SK-N-SH treated with all-trans-retinoic acid at 6 μM for 48 hours (cell line): ENCODE measurements at regions not wholly inside any gene's neighbourhood (a gene's known extent, or its start where the extent isn't known, plus 50 kb on each side); places are given as distances from the start of the nearest gene placed in this dataset.

Experiments used
- ATAC-seq: fragments of 200-7000 bp; cut with Tn5 transposase; 3 replicates; pipeline ENCODE4 v1.9.1; 2020; ENCODE audit warnings: mild to moderate bottlenecking, moderate library complexity
- ARNTL ChIP-seq: fragments of 450-650 bp; formaldehyde crosslinking; IDR thresholded peaks from 2 replicates; pipeline ENCODE4 v1.5.0; 2020; ENCODE audit warnings: low read depth, mild to moderate bottlenecking, moderate library complexity, borderline replicate concordance
- BACH2 ChIP-seq: fragments of 250-450 bp; sonication (Bioruptor Pico); IDR thresholded peaks from 2 replicates; pipeline ENCODE4 v1.9.0; 2021; ENCODE audit warnings: mild to moderate bottlenecking, borderline replicate concordance
- CREB5 ChIP-seq: fragments of 250-450 bp; sonication (Bioruptor Pico); IDR thresholded peaks from 2 replicates; pipeline ENCODE4 v1.5.1; 2020; ENCODE audit warnings: low read depth, mild to moderate bottlenecking, moderate library complexity
- CSDC2 ChIP-seq: fragments of 250-450 bp; sonication (Bioruptor Pico); IDR thresholded peaks from 2 replicates; pipeline ENCODE4 v1.5.0; 2020; ENCODE audit warnings: mild to moderate bottlenecking, moderate library complexity
- CSRNP3 ChIP-seq: fragments of 250-450 bp; sonication (Bioruptor Pico); IDR thresholded peaks from 2 replicates; pipeline ENCODE4 v1.5.1; 2021; ENCODE audit warnings: mild to moderate bottlenecking, moderate library complexity
- ESRRG ChIP-seq: fragments of 250-450 bp; sonication (Bioruptor Pico); IDR thresholded peaks from 2 replicates; pipeline ENCODE4 v1.6.1; 2021; ENCODE audit warnings: mild to moderate bottlenecking
- GLIS3 ChIP-seq: fragments of 250-450 bp; sonication (Bioruptor Pico); IDR thresholded peaks from 2 replicates; pipeline ENCODE4 v1.5.0; 2020; ENCODE audit warnings: mild to moderate bottlenecking, moderate library complexity
- ISL1 ChIP-seq: fragments of 250-450 bp; sonication (Bioruptor Pico); IDR thresholded peaks from 2 replicates; pipeline ENCODE4 v2.1.2; 2022; ENCODE audit warnings: mild to moderate bottlenecking, moderate library complexity
- OSR1 ChIP-seq: fragments of 250-450 bp; sonication (Bioruptor Pico); IDR thresholded peaks from 2 replicates; pipeline ENCODE4 v1.8.0; 2022; ENCODE audit warnings: moderate library complexity, mild to moderate bottlenecking, inconsistent platforms
- PATZ1 ChIP-seq: fragments of 250-450 bp; sonication (Bioruptor Pico); IDR thresholded peaks from 2 replicates; pipeline ENCODE4 v1.8.0; 2020; ENCODE audit warnings: mild to moderate bottlenecking, moderate library complexity, borderline replicate concordance
- POU6F1 ChIP-seq: fragments of 250-450 bp; sonication (Bioruptor Pico); IDR thresholded peaks from 2 replicates; pipeline ENCODE4 v1.8.0; 2021; ENCODE audit warnings: low read depth, mild to moderate bottlenecking, moderate library complexity, borderline replicate concordance
- RARB ChIP-seq: fragments of 250-450 bp; sonication (Bioruptor Pico); IDR thresholded peaks from 2 replicates; pipeline ENCODE4 v1.8.0; 2021; ENCODE audit warnings: mild to moderate bottlenecking, moderate library complexity
- SNAI2 ChIP-seq: fragments of 250-450 bp; sonication (Bioruptor Pico); IDR thresholded peaks from 2 replicates; pipeline ENCODE4 v1.5.0; 2020; ENCODE audit warnings: mild to moderate bottlenecking, moderate library complexity
- TCF4 ChIP-seq: fragments of 250-450 bp; sonication (Bioruptor Pico); IDR thresholded peaks from 2 replicates; pipeline ENCODE4 v1.8.0; 2021; ENCODE audit warnings: mild to moderate bottlenecking, moderate library complexity, borderline replicate concordance
- TOX ChIP-seq: fragments of 250-450 bp; sonication (Bioruptor Pico); IDR thresholded peaks from 2 replicates; pipeline ENCODE4 v1.8.0; 2021; ENCODE audit warnings: mild to moderate bottlenecking, moderate library complexity, borderline replicate concordance
- TSHZ2 ChIP-seq: fragments of 250-450 bp; sonication (Bioruptor Pico); IDR thresholded peaks from 2 replicates; pipeline ENCODE4 v1.5.0; 2020; ENCODE audit warnings: mild to moderate bottlenecking, moderate library complexity
- ZC3H10 ChIP-seq: fragments of 250-450 bp; sonication (Bioruptor Pico); IDR thresholded peaks from 2 replicates; pipeline ENCODE4 v1.5.1; 2021; ENCODE audit warnings: mild to moderate bottlenecking, moderate library complexity
- ZFP3 ChIP-seq: fragments of 250-450 bp; sonication (Bioruptor Pico); IDR thresholded peaks from 2 replicates; pipeline ENCODE4 v1.5.0; 2020; ENCODE audit warnings: mild to moderate bottlenecking, moderate library complexity
- ZFP30 ChIP-seq: fragments of 450-650 bp; formaldehyde crosslinking; IDR thresholded peaks from 2 replicates; pipeline ENCODE4 v1.5.0; 2022; ENCODE audit warnings: mild to moderate bottlenecking, moderate library complexity
- ZNF565 ChIP-seq: fragments of 450-650 bp; formaldehyde crosslinking; conservative IDR thresholded peaks from 2 replicates; pipeline ENCODE4 v1.5.0; 2020; ENCODE audit warnings: low read depth, mild to moderate bottlenecking, moderate library complexity
- ZNF8 ChIP-seq: fragments of 450-650 bp; formaldehyde crosslinking; IDR thresholded peaks from 2 replicates; pipeline ENCODE4 v1.5.0; 2020; ENCODE audit warnings: mild to moderate bottlenecking, moderate library complexity

- TF ChIP-seq ZC3H10 (CRISPR knock-in tag) (no peak), ZNF8 (CRISPR knock-in tag) (no peak), SNAI2 (CRISPR knock-in tag) (no peak)
- ATAC-seq: no peak
These were observed 132.5 kb upstream of the KAZN start for GRCh38 chr1:14466006-14466405.

- TF ChIP-seq TCF4 (no peak), ZFP3 (CRISPR knock-in tag) (no peak), OSR1 (no peak), SNAI2 (CRISPR knock-in tag) (no peak), ESRRG (CRISPR knock-in tag) (no peak), PATZ1 (CRISPR knock-in tag) (no peak), TOX (CRISPR knock-in tag) (no peak), ARNTL (CRISPR knock-in tag) (no peak), BACH2 (no peak), CSDC2 (CRISPR knock-in tag) (no peak)
- ATAC-seq: no peak
These were observed 131.4 kb upstream of the KAZN start for GRCh38 chr1:14467112-14467511.

- TF ChIP-seq RARB (no peak), TSHZ2 (CRISPR knock-in tag) (no peak), ZC3H10 (CRISPR knock-in tag) (no peak), OSR1 (no peak), TCF4 (no peak), ARNTL (CRISPR knock-in tag) (no peak), POU6F1 (CRISPR knock-in tag) (no peak), PATZ1 (CRISPR knock-in tag) (no peak), ZFP3 (CRISPR knock-in tag) (no peak), GLIS3 (no peak), ZFP30 (no peak), ZNF8 (CRISPR knock-in tag) (no peak), TOX (CRISPR knock-in tag) (no peak), BACH2 (no peak), SNAI2 (CRISPR knock-in tag) (no peak), ISL1 (CRISPR knock-in tag) (no peak), ZNF565 (CRISPR knock-in tag) (no peak), CSDC2 (CRISPR knock-in tag) (no peak), CREB5 (CRISPR knock-in tag) (no peak), CSRNP3 (CRISPR knock-in tag) (no peak)
- no peak for ATAC-seq
These were observed 129.7 kb upstream of the KAZN start for GRCh38 chr1:14468751-14469150.
